H1 (cell line): ENCODE measurements at regions not wholly inside any gene's neighbourhood (a gene's known extent, or its start where the extent isn't known, plus 50 kb on each side); places are given as distances from the start of the nearest gene placed in this dataset.

Experiments used
- CTCF ChIA-PET: fragments of 300-600 bp; sonication (Branson Sonifier 250); formaldehyde crosslinking; loops from one replicate; lab custom pipeline; 2021; ENCODE audit not compliant: partially characterized antibody; lab: Charles Lee
- POLR2A ChIA-PET: fragments of 300-600 bp; sonication (Branson Sonifier 250); formaldehyde crosslinking; loops from one replicate; lab custom pipeline; 2021; ENCODE audit warnings: inconsistent platforms; ENCODE audit not compliant: partially characterized antibody; lab: Charles Lee
- DNase-seq, 2 experiments: peaks; one replicate each; pipeline versions ENCODE4 v3.0.0 to v3.0.0-alpha.2; 2010 to 2022; ENCODE audit warnings: low spot score in 2 of 2, low read depth in 1 of 2, mixed read lengths in 1 of 2
- FAIRE-seq: peaks from 2 replicates; lab custom pipeline; 2011; peaks lifted over from hg19 to GRCh38; lab: Jason Lieb, UNC
- H2AFZ ChIP-seq: 2 replicates; pipeline ENCODE4 v1.8.1; 2012; ENCODE audit warnings: low read length, inconsistent platforms
- H2AK5ac ChIP-seq: 2 replicates; pipeline ENCODE4 v1.6.1; 2013; ENCODE audit warnings: low read depth, low read length
- H2BK120ac ChIP-seq: replicated peaks from 2 replicates; pipeline ENCODE3; 2013; ENCODE audit warnings: low read depth, low read length, inconsistent platforms
- H2BK12ac ChIP-seq: 2 replicates; pipeline ENCODE4 v1.6.1; 2013; ENCODE audit warnings: low read depth, low read length
- H2BK15ac ChIP-seq: 2 replicates; pipeline ENCODE4 v1.6.1; 2013; ENCODE audit warnings: low read length
- H2BK20ac ChIP-seq: 2 replicates; pipeline ENCODE4 v1.6.1; 2013; ENCODE audit warnings: low read length
- H2BK5ac ChIP-seq: 2 replicates; pipeline ENCODE4 v1.6.1; 2013; ENCODE audit warnings: low read depth, low read length
- H3K14ac ChIP-seq: 2 replicates; pipeline ENCODE4 v1.6.1; 2013; ENCODE audit warnings: inconsistent platforms; ENCODE audit not compliant: insufficient read length
- H3K18ac ChIP-seq: 2 replicates; pipeline ENCODE4 v1.6.1; 2013; ENCODE audit warnings: low read length; ENCODE audit errors: extremely low read depth
- H3K23ac ChIP-seq: 2 replicates; pipeline ENCODE4 v1.6.1; 2013; ENCODE audit warnings: inconsistent platforms; ENCODE audit not compliant: insufficient read length
- H3K23me2 ChIP-seq: 2 replicates; pipeline ENCODE4 v1.6.1; 2013; ENCODE audit warnings: low read depth, low read length
- H3K27ac ChIP-seq: 2 replicates; pipeline ENCODE4 v1.6.1; 2011; ENCODE audit warnings: low read depth, low read length, inconsistent platforms
- H3K27me3 ChIP-seq, 4 experiments: replicated peaks in 1 of 4; 1 replicate in 1 of 4; 2 replicates in 3 of 4; pipeline versions ENCODE4 v1.6.1 to v1.8.1; 2011 to 2013; ENCODE audit warnings: low read length in 3 of 4, mild to moderate bottlenecking in 3 of 4, inconsistent platforms in 2 of 4, mixed read lengths in 2 of 4, moderate library complexity in 1 of 4; ENCODE audit not compliant: control insufficient read depth in 3 of 4, insufficient read depth in 3 of 4; ENCODE audit errors: extremely low read depth in 1 of 4
- H3K36me3 ChIP-seq, 4 experiments: 2 replicates each; pipeline versions ENCODE4 v1.6.1 to v1.8.1; 2011 to 2013; ENCODE audit warnings: mild to moderate bottlenecking in 4 of 4, low read length in 3 of 4, moderate library complexity in 2 of 4, control low read depth in 1 of 4, inconsistent platforms in 1 of 4; ENCODE audit not compliant: insufficient read depth in 4 of 4, control insufficient read depth in 2 of 4
- H3K4ac ChIP-seq: replicated peaks from 2 replicates; pipeline ENCODE3; 2013; ENCODE audit warnings: low read length, low read depth, mixed read lengths, inconsistent platforms; ENCODE audit not compliant: insufficient read length
- H3K4me1 ChIP-seq, 4 experiments: replicated peaks in 1 of 4; 1 replicate in 1 of 4; 2 replicates in 3 of 4; pipeline versions ENCODE4 v1.6.1 to v1.8.1; 2011 to 2013; ENCODE audit warnings: low read length in 3 of 4, inconsistent platforms in 2 of 4, mixed read lengths in 1 of 4; ENCODE audit not compliant: insufficient read depth in 4 of 4, control insufficient read depth in 3 of 4
- H3K4me2 ChIP-seq, 2 experiments: 2 replicates each; pipeline versions ENCODE4 v1.6.1 to v1.8.1; 2011 to 2013; ENCODE audit warnings: low read depth in 2 of 2, low read length in 2 of 2, control low read depth in 1 of 2, inconsistent platforms in 1 of 2, mild to moderate bottlenecking in 1 of 2; ENCODE audit not compliant: insufficient read depth in 1 of 2
- H3K4me3 ChIP-seq, 4 experiments: fragments of 200-600, 300-600 bp in 1 of 4; sonication (generic), shearing (Covaris generic), sonication (Bioruptor Twin) in 1 of 4; 2 replicates each; pipeline versions ENCODE4 v1.5.1 to v1.8.1; 2011 to 2016; ENCODE audit warnings: low read length in 4 of 4, low read depth in 3 of 4, control low read depth in 2 of 4, inconsistent platforms in 2 of 4, mild to moderate bottlenecking in 2 of 4, mixed read lengths in 1 of 4, moderate library complexity in 1 of 4; ENCODE audit not compliant: insufficient read depth in 2 of 4; ENCODE audit errors: extremely low read depth in 1 of 4
- H3K56ac ChIP-seq: replicated peaks from 2 replicates; pipeline ENCODE3; 2013; ENCODE audit warnings: low read depth, mild to moderate bottlenecking, mixed read lengths, low read length, inconsistent platforms; ENCODE audit not compliant: insufficient read length
- H3K79me1 ChIP-seq: 2 replicates; pipeline ENCODE4 v1.6.1; 2013; ENCODE audit warnings: low read depth, low read length, control low read depth
- H3K79me2 ChIP-seq, 2 experiments: 2 replicates each; pipeline versions ENCODE4 v1.6.1 to v1.8.1; 2012 to 2013; ENCODE audit warnings: low read length in 2 of 2, mild to moderate bottlenecking in 2 of 2, inconsistent platforms in 1 of 2; ENCODE audit not compliant: insufficient read depth in 2 of 2, control insufficient read depth in 1 of 2
- H3K9ac ChIP-seq, 4 experiments: replicated peaks in 1 of 4; 1 replicate in 1 of 4; 2 replicates in 3 of 4; pipeline versions ENCODE4 v1.6.1 to v1.8.1; 2011 to 2013; ENCODE audit warnings: low read depth in 3 of 4, low read length in 3 of 4, control low read depth in 2 of 4, mild to moderate bottlenecking in 2 of 4, moderate library complexity in 2 of 4, inconsistent platforms in 1 of 4; ENCODE audit errors: extremely low read depth in 1 of 4
- H3K9me3 ChIP-seq, 2 experiments: 2 replicates each; pipeline versions ENCODE4 v1.6.1 to v1.8.1; 2012 to 2013; ENCODE audit warnings: mild to moderate bottlenecking in 2 of 2, moderate library complexity in 2 of 2, control low read depth in 1 of 2, inconsistent platforms in 1 of 2, low read depth in 1 of 2, low read length in 1 of 2, mixed read lengths in 1 of 2; ENCODE audit not compliant: insufficient read depth in 2 of 2
- H4K20me1 ChIP-seq, 2 experiments: replicated peaks in 1 of 2; 2 replicates each; pipeline versions ENCODE3 to v1.8.1; 2011 to 2013; ENCODE audit warnings: inconsistent platforms in 2 of 2, low read length in 2 of 2, mild to moderate bottlenecking in 1 of 2; ENCODE audit not compliant: insufficient read depth in 2 of 2, control insufficient read depth in 1 of 2
- H4K5ac ChIP-seq: 2 replicates; pipeline ENCODE4 v1.6.1; 2013; ENCODE audit warnings: low read length, low read depth, mixed read lengths, inconsistent platforms; ENCODE audit not compliant: insufficient read length
- H4K8ac ChIP-seq: 2 replicates; pipeline ENCODE4 v1.8.0; 2013; ENCODE audit warnings: mild to moderate bottlenecking, moderate library complexity, low read length, inconsistent platforms; ENCODE audit not compliant: insufficient read depth; ENCODE audit errors: extremely low read depth
- H4K91ac ChIP-seq: replicated peaks from 2 replicates; pipeline ENCODE3; 2013; ENCODE audit warnings: low read length, mixed read lengths, inconsistent platforms; ENCODE audit not compliant: insufficient read length
- BRCA1 ChIP-seq: IDR thresholded peaks from 2 replicates; pipeline ENCODE4 v1.6.1; 2012; ENCODE audit warnings: low read depth, low read length, improper control_type of control experiment
- RFX5 ChIP-seq: IDR thresholded peaks from 2 replicates; pipeline ENCODE4 v1.6.1; 2011; ENCODE audit warnings: low read depth, low read length, improper control_type of control experiment, borderline replicate concordance
- TAF7 ChIP-seq: optimal IDR thresholded peaks from 2 replicates; pipeline ENCODE3; 2011; ENCODE audit warnings: low read depth, mild to moderate bottlenecking, inconsistent platforms, low read length, moderate library complexity, borderline replicate concordance
- WGBS, 2 experiments: shearing (Covaris generic) in 1 of 2; methylation state at CpG; one replicate each; pipeline versions ENCODE4 v1.1.6 to v1.1.7; 2013 to 2015; ENCODE audit warnings: low lambda C conversion rate in 2 of 2, mixed read lengths in 2 of 2, inconsistent platforms in 1 of 2, low coverage in 1 of 2, missing lambda C conversion rate in 1 of 2; ENCODE audit not compliant: insufficient replicate concordance in 2 of 2, insufficient coverage in 1 of 2, insufficient read length in 1 of 2; ENCODE audit errors: extremely low coverage in 1 of 2, missing lambda C conversion rate in 1 of 2; 5-methylcytosine and 5-hydroxymethylcytosine counted together

DNA sequence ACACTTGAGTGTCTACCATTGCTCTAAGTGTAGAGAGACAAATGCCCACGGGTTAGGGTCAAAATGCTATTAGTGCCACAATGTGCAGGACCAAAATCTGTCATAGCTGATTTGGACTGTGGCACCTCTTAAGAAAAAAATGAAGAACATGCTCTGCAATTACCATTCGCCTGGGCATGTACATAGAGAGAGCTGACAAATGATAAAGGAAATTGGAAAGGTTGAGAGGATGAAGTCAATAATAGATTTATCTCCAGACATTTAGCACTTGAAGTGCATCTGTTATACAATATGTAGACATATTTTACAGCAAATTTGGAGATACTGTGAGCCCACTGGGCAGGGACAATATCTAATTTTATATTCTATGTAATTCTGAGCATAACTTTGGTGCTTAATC lies 804.4 kb downstream of the SATB2 start:
- Histone ChIP-seq H3K36me3 (no peaks in the 10 kb centered on the region), H3K9me3 (no peaks in the 10 kb centered on the region), H3K4ac (no peak overlapping the region), H4K8ac (no peak overlapping the region), H2BK12ac (no peak overlapping the region), H3K23me2 (no peaks in the 10 kb centered on the region), H2BK15ac (no peak overlapping the region), H3K18ac (no peak overlapping the region), H3K79me2 (no peaks in the 10 kb centered on the region), H4K20me1 (no peaks in the 10 kb centered on the region), H2BK5ac (no peak overlapping the region), H3K23ac (no peak overlapping the region), H2AFZ (no peak overlapping the region), H3K9ac (no peak overlapping the region), H3K4me1 (no peaks in the 10 kb centered on the region), H2BK120ac (no peak overlapping the region), H3K4me3 (no peak overlapping the region), H2BK20ac (no peak overlapping the region), H3K27me3 (no peaks in the 10 kb centered on the region), H4K5ac (no peak overlapping the region), H3K79me1 (no peaks in the 10 kb centered on the region), H4K91ac (no peak overlapping the region), H3K14ac (no peak overlapping the region), H3K56ac (no peak overlapping the region), H3K27ac (no peak overlapping the region), H2AK5ac (no peak overlapping the region), H3K4me2 (no peak overlapping the region)
- CTCF ChIA-PET: interaction anchor here (1.2 kb wide), 1 partner anchor 835 kb away, joined by 4 read pairs; no protein-coding TSS in a partner anchor
- DNase-seq (no peak), FAIRE-seq (no peak)
- 84% methylated on average over 2 of the region's 2 CpGs; no CpG with 5 or more reads in 1 of the 2 experiments for WGBS, 2 experiments
- POLR2A ChIA-PET: no interaction called here
- no peak for TF ChIP-seq RFX5
- no peak for TF ChIP-seq BRCA1
- TF ChIP-seq TAF7: no peak
